SH-SY5Y (cell line): ENCODE measurements at regions not wholly inside any gene's neighbourhood (a gene's known extent, or its start where the extent isn't known, plus 50 kb on each side); places are given as distances from the start of the nearest gene placed in this dataset.

Experiments
- GATA2 ChIP-seq: IDR thresholded peaks from 2 replicates; pipeline ENCODE4 v1.6.1; 2011; ENCODE audit warnings: mild to moderate bottlenecking, low read depth, low read length
- GATA3 ChIP-seq: IDR thresholded peaks from 2 replicates; pipeline ENCODE4 v1.6.1; 2011; ENCODE audit warnings: low read depth, mild to moderate bottlenecking, low read length, moderate library complexity

- TF ChIP-seq GATA3 (no peak), GATA2 (no peak)
Observed at GRCh38 chr2:34159901-34160300, 560.8 kb upstream of the FAM98A start.
